ENCODE measurements at regions not wholly inside any gene's neighbourhood (a gene's known extent, or its start where the extent isn't known, plus 50 kb on each side); places are given as distances from the start of the nearest gene placed in this dataset.

DNA sequence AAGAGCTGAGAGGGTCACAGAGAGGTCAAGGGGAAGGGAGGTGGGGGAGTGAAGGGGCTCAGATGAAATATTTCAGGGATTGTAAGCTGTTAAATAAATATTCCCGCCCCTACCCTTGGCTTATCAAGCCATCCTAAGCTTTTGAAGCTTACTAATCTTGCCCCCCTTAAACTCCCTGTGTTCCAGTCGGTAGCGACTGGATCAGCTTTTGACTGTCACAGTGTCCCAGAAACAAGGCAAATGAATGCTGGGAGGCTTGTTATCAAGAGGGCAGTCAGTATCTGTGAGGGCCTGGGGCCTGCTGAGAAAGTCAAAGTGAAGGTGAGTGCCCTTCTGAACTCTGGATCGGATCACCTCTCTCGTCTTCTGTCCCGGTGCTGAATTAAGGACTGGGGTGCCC is 128.1 kb downstream of the DACT1 start:
- TF ChIP-seq POLR2A (IDR thresholded peaks at IDR 0.05; ENCODE audit: low read depth, low read length) (no peak), TAF1 (IDR thresholded peaks at IDR 0.05; ENCODE audit: low read depth, low read length) (no peak), SPI1 (IDR thresholded peaks at IDR 0.05; ENCODE audit: low read depth, low read length) (no peak), POLR2AphosphoS5 (IDR thresholded peaks at IDR 0.05; ENCODE audit: low read depth, low read length) (no peak)
